Gastrocnemius medialis (tissue), 4 donors: ENCODE measurements at regions not wholly inside any gene's neighbourhood (a gene's known extent, or its start where the extent isn't known, plus 50 kb on each side); places are given as distances from the start of the nearest gene placed in this dataset.

Experiments
- CTCF ChIP-seq, 5 experiments: fragments of 450-650 bp in 3 of 5; fragments of 200-600 bp in 2 of 5; sonication (generic) in 2 of 5; IDR thresholded peaks in 4 of 5; conservative IDR thresholded peaks in 1 of 5; 1 replicate in 4 of 5; 2 replicates in 1 of 5; pipeline ENCODE4 v1.5.1; 2016 to 2019; ENCODE audit warnings: antibody characterized with exemption in 5 of 5, mild to moderate bottlenecking in 3 of 5, moderate library complexity in 3 of 5
- POLR2A ChIP-seq, 2 donors: fragments of 450-650 bp; IDR thresholded peaks; one replicate each; pipeline ENCODE4 v1.6.1; 2017; ENCODE audit warnings: antibody characterized with exemption in 2 of 2, mild to moderate bottlenecking in 2 of 2, moderate library complexity in 2 of 2

GRCh38 chr15:69535101-69535638 is 82.6 kb downstream of the RPLP1 start:
- TF ChIP-seq CTCF (IDR thresholded peaks at IDR 0.05 in 4 of 5, conservative IDR thresholded peaks at IDR 0.05 in 1 of 5) (no peak), POLR2A (IDR thresholded peaks at IDR 0.05) (no peak)
